ENCODE measurements at regions not wholly inside any gene's neighbourhood (a gene's known extent, or its start where the extent isn't known, plus 50 kb on each side); places are given as distances from the start of the nearest gene placed in this dataset.

DNA sequence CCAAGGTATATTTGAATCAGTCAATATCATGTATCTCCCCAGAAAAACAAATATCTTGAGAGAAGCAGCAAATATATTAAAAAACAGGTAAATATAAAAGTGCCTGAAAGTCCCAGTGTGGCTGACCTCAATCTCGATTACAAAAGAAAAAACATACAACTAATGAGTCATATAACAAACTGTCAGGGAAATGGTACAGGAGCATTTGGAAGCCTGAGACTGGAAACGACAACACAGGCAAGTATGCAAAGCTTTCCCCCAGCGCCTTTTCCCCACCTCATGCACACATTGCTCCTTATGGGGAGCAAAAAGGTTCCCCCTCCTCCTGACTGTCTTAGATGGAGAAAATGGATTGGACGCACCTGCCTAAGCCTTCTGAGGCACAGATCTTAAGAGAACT, 230.7 kb downstream of the TMX3 start:
- Mint-ChIP-seq H3K36me3 (ENCODE audit: low read depth) (no peaks in the 10 kb centered on the region), H3K27me3 (ENCODE audit: low read depth) (no peaks in the 10 kb centered on the region), H3K4me1 (ENCODE audit: low read depth) (peaks cover 7% of the 10 kb centered on the region), H3K4me3 (ENCODE audit: unreplicated experiment) (no peak overlapping the region), H3K27ac (ENCODE audit: unreplicated experiment) (no peak overlapping the region), H3K9me3 (ENCODE audit: low read depth) (no peaks in the 10 kb centered on the region)
- TF ChIP-seq, protein P1, sequence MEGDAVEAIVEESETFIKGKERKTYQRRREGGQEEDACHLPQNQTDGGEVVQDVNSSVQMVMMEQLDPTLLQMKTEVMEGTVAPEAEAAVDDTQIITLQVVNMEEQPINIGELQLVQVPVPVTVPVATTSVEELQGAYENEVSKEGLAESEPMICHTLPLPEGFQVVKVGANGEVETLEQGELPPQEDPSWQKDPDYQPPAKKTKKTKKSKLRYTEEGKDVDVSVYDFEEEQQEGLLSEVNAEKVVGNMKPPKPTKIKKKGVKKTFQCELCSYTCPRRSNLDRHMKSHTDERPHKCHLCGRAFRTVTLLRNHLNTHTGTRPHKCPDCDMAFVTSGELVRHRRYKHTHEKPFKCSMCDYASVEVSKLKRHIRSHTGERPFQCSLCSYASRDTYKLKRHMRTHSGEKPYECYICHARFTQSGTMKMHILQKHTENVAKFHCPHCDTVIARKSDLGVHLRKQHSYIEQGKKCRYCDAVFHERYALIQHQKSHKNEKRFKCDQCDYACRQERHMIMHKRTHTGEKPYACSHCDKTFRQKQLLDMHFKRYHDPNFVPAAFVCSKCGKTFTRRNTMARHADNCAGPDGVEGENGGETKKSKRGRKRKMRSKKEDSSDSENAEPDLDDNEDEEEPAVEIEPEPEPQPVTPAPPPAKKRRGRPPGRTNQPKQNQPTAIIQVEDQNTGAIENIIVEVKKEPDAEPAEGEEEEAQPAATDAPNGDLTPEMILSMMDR (IDR thresholded peaks at IDR 0.05): no peak
- DNase-seq (ENCODE audit: low spot score): no peak

DNA sequence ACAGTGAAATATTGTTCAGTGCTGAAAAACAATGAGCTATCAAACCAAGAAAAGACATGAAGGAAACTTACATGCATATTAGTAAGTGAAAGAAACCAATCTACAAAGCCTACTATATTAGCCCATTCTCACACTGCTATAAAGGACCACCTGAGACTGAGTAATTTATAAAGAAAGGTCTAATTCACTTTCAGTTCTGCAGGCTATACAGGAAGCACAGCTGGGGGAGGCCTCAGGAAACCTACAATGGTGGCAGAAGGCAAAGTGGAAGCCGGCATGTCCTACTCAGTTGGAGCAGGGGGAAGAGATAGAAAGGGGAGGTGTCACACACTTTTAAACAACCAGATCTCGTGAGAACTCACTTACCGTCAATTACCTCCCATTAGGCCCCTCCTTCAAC, 232.1 kb downstream of the TMX3 start:
- H3K9me3 Mint-ChIP-seq (ENCODE audit: low read depth): no peaks in the 10 kb centered on the region
- TF ChIP-seq, protein P1 (IDR thresholded peaks at IDR 0.05): no peak
- peaks cover 3% of the 10 kb centered on the region for H3K4me1 Mint-ChIP-seq (ENCODE audit: low read depth)
- no peaks in the 10 kb centered on the region for H3K27me3 Mint-ChIP-seq (ENCODE audit: low read depth)
- no peak overlapping the region for H3K4me3 Mint-ChIP-seq (ENCODE audit: unreplicated experiment)
- no peak overlapping the region for H3K27ac Mint-ChIP-seq (ENCODE audit: unreplicated experiment)
- DNase-seq (ENCODE audit: low spot score): no peak
- H3K36me3 Mint-ChIP-seq (ENCODE audit: low read depth): no peaks in the 10 kb centered on the region

DNA sequence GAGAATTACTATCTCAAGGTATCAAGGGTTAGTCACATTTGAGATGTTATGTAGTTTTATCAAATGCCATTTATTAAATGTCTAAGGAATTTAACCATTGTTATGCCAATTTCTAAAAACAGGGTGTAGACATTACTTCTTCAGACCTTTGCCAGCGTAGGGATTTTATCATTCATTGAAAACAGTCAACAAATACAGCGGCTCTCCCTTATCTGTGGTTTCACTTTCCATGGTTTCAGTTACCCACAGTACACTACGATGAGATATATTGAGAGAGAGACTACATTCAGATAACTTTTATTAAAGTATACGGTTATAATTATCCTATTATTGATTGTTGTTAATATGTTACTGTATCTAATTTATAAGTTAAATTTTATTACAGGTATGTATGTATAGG, 234.7 kb downstream of the TMX3 start:
- no peak overlapping the region for H3K27ac Mint-ChIP-seq (ENCODE audit: unreplicated experiment)
- H3K4me3 Mint-ChIP-seq (ENCODE audit: unreplicated experiment): no peak overlapping the region
- no peak for DNase-seq (ENCODE audit: low spot score)
- H3K27me3 Mint-ChIP-seq (ENCODE audit: low read depth): no peaks in the 10 kb centered on the region
- H3K4me1 Mint-ChIP-seq (ENCODE audit: low read depth): peaks cover 3% of the 10 kb centered on the region
- H3K9me3 Mint-ChIP-seq (ENCODE audit: low read depth): no peaks in the 10 kb centered on the region
- TF ChIP-seq, protein P1 (IDR thresholded peaks at IDR 0.05): no peak
- H3K36me3 Mint-ChIP-seq (ENCODE audit: low read depth): no peaks in the 10 kb centered on the region

DNA sequence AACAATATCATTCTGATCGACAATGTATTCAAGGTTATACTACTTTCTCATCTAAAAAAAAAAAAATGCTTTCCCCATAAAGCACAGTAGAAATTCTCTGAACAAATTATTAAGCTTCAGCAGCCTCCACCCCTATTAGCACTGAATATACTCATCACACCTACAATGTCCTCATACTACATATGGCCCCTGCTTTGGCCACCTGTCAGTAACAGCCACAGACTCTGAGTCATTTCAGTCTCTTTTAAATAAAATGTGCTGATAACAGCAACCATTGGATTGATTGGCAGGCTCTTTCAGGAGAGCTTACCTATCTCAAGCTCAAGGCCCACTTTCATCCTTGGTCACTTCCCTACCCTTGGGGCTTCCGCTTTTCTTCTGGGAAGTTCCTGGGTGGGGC, 236.7 kb downstream of the TMX3 start:
- DNase-seq (ENCODE audit: low spot score): no peak
- TF ChIP-seq, protein P1 (IDR thresholded peaks at IDR 0.05): no peak
- Mint-ChIP-seq H3K27ac (ENCODE audit: unreplicated experiment) (no peak overlapping the region), H3K4me1 (ENCODE audit: low read depth) (no peaks in the 10 kb centered on the region), H3K27me3 (ENCODE audit: low read depth) (no peaks in the 10 kb centered on the region), H3K4me3 (ENCODE audit: unreplicated experiment) (no peak overlapping the region), H3K36me3 (ENCODE audit: low read depth) (no peaks in the 10 kb centered on the region), H3K9me3 (ENCODE audit: low read depth) (no peaks in the 10 kb centered on the region)

DNA sequence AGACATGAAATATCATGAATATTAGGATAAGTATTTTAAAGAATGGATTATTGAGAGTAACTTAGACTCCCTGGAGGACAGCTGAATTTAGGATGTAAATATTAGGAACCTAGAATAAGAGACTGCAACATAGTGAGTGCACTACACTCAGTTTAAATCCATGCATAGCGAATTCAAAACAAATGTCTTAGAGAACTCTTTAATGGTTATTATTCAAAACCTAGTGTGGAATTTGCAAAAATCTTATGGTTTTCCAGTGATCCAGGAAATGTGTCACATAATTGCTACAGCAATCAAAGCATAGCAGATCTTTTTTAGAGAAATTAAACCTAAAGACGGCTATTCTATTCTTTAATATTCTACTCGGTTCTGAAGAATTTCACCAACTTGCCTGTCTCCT, 239.0 kb downstream of the TMX3 start:
- Mint-ChIP-seq H3K27me3 (ENCODE audit: low read depth) (no peaks in the 10 kb centered on the region), H3K9me3 (ENCODE audit: low read depth) (no peaks in the 10 kb centered on the region), H3K4me1 (ENCODE audit: low read depth) (no peaks in the 10 kb centered on the region), H3K36me3 (ENCODE audit: low read depth) (no peaks in the 10 kb centered on the region), H3K4me3 (ENCODE audit: unreplicated experiment) (no peak overlapping the region), H3K27ac (ENCODE audit: unreplicated experiment) (no peak overlapping the region)
- TF ChIP-seq, protein P1 (IDR thresholded peaks at IDR 0.05): no peak
- no peak for DNase-seq (ENCODE audit: low spot score)
